Activated T-cell treated with anti-CD3 and anti-CD28 coated beads for 24 hours (primary cell): ENCODE measurements at regions not wholly inside any gene's neighbourhood (a gene's known extent, or its start where the extent isn't known, plus 50 kb on each side); places are given as distances from the start of the nearest gene placed in this dataset.
"Not testable (repeated sequence)": the region's sequence is repeated elsewhere in the genome, so short reads cannot be mapped to it uniquely, and the experiment has no call there.

Source experiments
- DNase-seq: peaks from one replicate; pipeline ENCODE4 v3.0.0-alpha.2; 2020; ENCODE audit warnings: low read depth

- DNase-seq = no peak
These were observed 285.8 kb upstream of the DYNLRB2 start for GRCh38 chr16:80254970-80255369.

GRCh38 chr16:80253741-80254140 is 287.1 kb upstream of the DYNLRB2 start:
- no peak for DNase-seq

- no peak for DNase-seq
These were observed 290.4 kb upstream of the DYNLRB2 start for GRCh38 chr16:80250381-80250780.

- not testable (repeated sequence) for DNase-seq
These were observed 297.5 kb upstream of the DYNLRB2 start for GRCh38 chr16:80243303-80243702.

- DNase-seq = not testable (repeated sequence)
These were observed 298.5 kb upstream of the DYNLRB2 start for GRCh38 chr16:80242279-80242678.

GRCh38 chr16:80233097-80233835 is 307.5 kb upstream of the DYNLRB2 start:
- DNase-seq = no peak

- DNase-seq = no peak
These were observed 308.9 kb upstream of the DYNLRB2 start for GRCh38 chr16:80231888-80232287.

GRCh38 chr16:80231121-80231520 is 309.7 kb upstream of the DYNLRB2 start:
- no peak for DNase-seq

GRCh38 chr16:80230328-80231120 is 310.3 kb upstream of the DYNLRB2 start:
- DNase-seq = no peak

- DNase-seq = no peak
These were observed 314.3 kb upstream of the DYNLRB2 start for GRCh38 chr16:80226499-80226898.

- no peak for DNase-seq
These were observed 330.0 kb upstream of the DYNLRB2 start for GRCh38 chr16:80210787-80211186.

GRCh38 chr16:80208743-80209142 is 332.1 kb upstream of the DYNLRB2 start:
- no peak for DNase-seq

- no peak for DNase-seq
These were observed 332.8 kb upstream of the DYNLRB2 start for GRCh38 chr16:80208015-80208414.

- no peak for DNase-seq
These were observed 337.0 kb upstream of the DYNLRB2 start for GRCh38 chr16:80203821-80204220.

GRCh38 chr16:80202831-80203413 is 337.9 kb upstream of the DYNLRB2 start:
- no peak for DNase-seq

GRCh38 chr16:80200079-80200478 is 340.7 kb upstream of the DYNLRB2 start:
- no peak for DNase-seq

GRCh38 chr16:80199614-80200013 is 341.2 kb upstream of the DYNLRB2 start:
- DNase-seq = no peak

- DNase-seq = no peak
These were observed 342.2 kb upstream of the DYNLRB2 start for GRCh38 chr16:80198311-80199299.

GRCh38 chr16:80197741-80198201 is 343.0 kb upstream of the DYNLRB2 start:
- no peak for DNase-seq

GRCh38 chr16:80191928-80192327 is 348.9 kb upstream of the DYNLRB2 start:
- DNase-seq = no peak

GRCh38 chr16:80189476-80190175 is 351.2 kb upstream of the DYNLRB2 start:
- DNase-seq = no peak
